ENCODE measurements at regions not wholly inside any gene's neighbourhood (a gene's known extent, or its start where the extent isn't known, plus 50 kb on each side); places are given as distances from the start of the nearest gene placed in this dataset.

DNA sequence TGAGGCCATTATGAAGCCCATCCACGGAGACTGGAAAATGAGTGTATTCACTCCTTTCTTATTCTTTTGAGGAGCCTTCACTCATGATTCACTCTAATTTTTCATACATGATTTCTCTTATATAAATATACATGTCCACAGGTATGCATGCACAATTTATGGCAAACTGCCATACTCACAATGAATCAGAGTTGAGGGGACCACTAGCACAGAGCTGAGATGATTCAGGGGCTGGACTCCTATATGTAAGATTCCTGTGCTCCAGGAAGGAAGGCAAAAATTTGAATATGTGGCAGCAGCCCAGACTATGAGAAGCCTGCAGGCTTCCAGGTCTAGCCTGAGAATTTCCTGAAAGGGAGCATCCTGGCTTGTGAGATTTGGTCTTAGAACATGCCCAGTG is 484.6 kb downstream of the PRELID2 start:
- DNase-seq (ENCODE audit: low read depth), result peak; percentile 50
- in situ Hi-C loops (cut with HindIII; ENCODE audit: low pct_unique_long_range_greater_than_20kb, low sequenced_read_pairs), result no loop called here

DNA sequence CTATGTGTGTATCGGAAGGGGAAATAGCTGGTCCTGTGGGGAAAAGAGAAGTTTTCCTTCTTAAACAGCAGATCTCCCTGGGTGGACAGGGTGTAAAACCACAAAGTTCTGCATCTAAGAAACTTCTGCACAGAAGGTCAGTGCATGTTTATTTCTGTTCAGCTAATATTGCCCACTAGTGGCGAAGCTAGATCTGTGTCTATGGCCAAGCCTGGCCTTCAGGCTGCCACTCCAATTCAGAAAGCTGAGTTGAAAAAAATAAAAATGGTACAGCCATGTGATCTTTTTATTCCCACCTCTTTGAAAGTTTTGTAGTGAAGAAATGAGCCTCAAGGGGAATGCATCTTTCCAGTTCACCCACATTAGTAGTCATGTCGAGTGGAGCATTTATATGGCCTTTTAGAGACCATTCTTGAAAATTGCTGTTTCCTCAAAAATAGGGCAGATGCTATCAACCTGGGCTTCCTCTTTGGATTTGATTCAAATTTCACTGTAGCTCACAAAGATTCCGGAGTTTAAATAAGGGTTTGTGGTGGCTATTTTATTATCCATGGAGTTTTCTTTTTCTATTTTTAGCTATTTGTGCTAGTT is 488.0 kb downstream of the PRELID2 start:
- no peak for DNase-seq (ENCODE audit: low read depth)
- in situ Hi-C loops (cut with HindIII; ENCODE audit: low pct_unique_long_range_greater_than_20kb, low sequenced_read_pairs), result no loop called here

DNA sequence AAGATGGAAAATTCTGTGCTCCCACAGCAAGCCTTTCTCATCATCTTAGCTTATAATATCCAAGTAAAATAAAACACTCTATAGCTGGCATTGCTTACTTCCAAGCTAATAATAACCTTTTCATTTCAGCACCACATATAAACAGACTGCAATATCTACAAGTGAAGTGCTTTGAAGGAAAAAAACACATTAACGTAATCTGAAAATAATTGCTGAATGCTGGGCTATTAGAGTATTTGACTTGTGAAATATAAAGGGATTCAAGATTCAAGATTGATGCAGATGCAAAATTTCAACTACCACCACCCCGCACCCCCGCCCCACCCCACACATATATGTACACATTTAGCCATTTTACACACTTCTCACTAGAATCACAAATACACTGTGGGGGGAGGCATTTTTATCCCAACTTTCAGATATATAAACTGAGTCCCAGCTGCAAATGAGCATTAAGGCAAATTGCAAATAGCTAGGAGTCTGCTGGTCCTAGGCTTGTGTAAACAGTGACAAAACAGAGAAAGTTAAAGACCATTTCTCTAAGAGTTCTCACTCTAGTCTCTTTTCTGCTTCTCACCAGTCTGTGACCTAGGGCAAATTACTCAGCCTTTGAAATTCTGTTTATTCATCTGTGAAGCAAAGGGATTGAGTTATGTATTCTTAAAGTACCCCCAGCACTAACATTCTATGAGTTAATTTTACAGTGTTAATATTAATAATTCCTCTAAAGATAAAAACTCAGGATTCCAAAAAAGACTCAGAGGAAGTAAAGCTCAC is 489.4 kb downstream of the PRELID2 start:
- in situ Hi-C loops (cut with HindIII; ENCODE audit: low pct_unique_long_range_greater_than_20kb, low sequenced_read_pairs), result no loop called here
- DNase-seq (ENCODE audit: low read depth), result no peak

DNA sequence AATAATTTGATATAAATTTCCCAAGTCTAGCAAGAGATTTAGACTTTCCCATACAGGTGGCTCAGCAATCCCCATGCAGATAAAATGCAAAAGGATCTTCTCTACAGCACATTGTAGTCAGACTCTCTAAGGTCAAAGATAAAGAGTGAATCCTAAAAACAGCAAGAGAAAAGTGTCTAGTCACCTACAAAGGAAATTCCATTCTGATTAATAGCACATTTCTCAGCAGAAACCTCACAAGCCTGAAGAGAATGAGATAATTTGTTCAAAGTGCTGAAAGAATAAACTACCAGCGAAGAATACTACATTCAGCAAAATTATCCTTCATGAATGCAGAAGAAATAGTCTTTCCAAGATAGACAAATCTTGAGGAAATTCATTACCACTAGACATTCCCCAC is 493.3 kb downstream of the PRELID2 start:
- no peak for DNase-seq (ENCODE audit: low read depth)
- in situ Hi-C loops (cut with HindIII; ENCODE audit: low pct_unique_long_range_greater_than_20kb, low sequenced_read_pairs), result no loop called here

DNA sequence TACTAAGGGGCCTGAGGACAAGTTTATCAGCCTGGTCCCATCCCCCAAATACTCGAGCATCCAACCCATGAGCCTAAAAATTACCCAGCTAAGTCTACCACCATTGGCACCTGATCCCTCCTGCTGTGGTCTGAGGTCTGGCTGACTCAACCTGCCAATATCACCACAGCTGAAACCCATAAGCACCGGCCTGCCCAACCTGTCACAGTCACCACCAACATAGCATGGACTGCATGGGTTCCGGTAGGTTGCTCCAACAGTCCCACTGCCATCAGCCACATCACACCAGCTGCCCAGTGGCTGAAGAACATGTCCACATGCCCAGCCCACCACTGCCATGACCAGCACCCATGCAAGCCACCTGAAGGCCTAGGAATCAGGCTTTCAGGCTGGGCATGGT is 495.0 kb downstream of the PRELID2 start:
- no peak for DNase-seq (ENCODE audit: low read depth)

DNA sequence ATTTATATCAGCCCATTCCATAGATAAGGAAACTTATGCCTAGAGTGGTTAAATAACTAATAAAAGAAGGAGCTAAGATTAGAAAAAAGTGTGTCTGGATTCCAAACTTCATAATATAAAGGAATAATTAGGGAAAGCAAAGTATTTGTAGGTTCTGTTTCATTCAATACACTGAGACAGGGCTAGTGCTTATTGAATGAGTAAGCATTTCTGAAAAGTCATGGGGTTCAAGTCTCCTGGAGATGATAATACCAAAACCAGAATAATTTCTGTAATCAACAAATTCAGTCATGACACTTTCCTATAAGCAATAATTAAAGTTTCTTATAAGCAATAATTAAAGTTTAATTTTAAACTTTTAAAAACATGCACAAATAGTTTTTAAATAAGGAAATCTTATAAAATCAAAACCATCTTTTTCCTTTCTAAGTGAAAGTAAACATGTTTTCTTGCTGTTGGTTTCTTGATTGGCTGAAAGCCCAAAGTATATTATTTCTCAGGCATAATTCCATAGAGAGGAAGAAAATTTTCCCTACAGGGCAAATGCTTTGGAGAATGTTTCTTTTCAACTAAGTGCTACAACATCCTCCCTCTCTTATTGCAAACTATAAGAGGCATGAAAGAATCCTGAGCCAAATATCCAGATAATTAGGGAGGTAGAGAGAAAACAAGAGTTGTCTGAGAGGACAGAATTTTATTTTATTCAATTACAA is 510.2 kb downstream of the PRELID2 start:
- in situ Hi-C loops (cut with HindIII; ENCODE audit: low pct_unique_long_range_greater_than_20kb, low sequenced_read_pairs), result no loop called here

More for the DNA sequence above, 495.0 kb downstream of the PRELID2 start:
- in situ Hi-C loops (cut with HindIII; ENCODE audit: low pct_unique_long_range_greater_than_20kb, low sequenced_read_pairs), result no loop called here

DNA sequence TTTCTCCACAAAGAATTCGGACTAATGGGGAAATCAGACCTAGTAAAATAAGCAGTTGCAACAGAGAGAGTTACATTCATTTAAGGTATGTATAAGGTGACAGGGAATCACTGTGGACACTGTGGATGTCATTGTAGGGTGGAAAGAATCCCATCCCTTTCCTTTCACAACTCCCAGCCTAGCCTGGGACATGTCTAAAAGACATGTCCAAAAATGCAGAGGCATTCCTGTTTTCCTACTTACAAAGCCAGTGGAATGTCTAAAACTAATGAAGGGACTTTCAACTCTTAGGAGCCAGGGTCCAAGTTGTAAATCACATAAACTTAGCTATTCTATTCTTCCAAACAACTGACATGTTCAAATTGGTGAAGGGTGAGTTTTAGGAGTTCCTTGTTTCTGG is 511.0 kb downstream of the PRELID2 start:
- in situ Hi-C loops (cut with HindIII; ENCODE audit: low pct_unique_long_range_greater_than_20kb, low sequenced_read_pairs), result no loop called here
- DNase-seq (ENCODE audit: low read depth), result no peak

More for the DNA sequence above, 510.2 kb downstream of the PRELID2 start:
- no peak for DNase-seq (ENCODE audit: low read depth)

DNA sequence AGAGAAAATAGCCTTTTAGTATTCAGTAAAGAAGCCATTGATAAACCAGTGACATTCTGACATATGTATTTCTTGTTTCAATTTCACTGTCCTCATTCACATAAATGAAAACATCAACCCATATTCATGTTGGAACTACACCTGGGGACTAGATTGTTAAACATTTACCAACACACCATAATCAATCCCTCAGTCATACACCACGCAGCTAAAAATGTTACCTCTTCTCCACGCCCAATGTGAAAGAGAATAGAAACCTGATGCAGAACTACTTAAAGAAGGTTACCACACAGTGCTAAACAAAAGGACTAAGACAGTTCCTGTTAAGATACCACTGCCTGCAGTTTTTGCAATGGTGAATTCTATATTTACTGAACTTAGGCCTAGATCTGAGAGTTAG is 518.9 kb downstream of the PRELID2 start:
- in situ Hi-C loops (cut with HindIII; ENCODE audit: low pct_unique_long_range_greater_than_20kb, low sequenced_read_pairs), result no loop called here
- DNase-seq (ENCODE audit: low read depth), result no peak

DNA sequence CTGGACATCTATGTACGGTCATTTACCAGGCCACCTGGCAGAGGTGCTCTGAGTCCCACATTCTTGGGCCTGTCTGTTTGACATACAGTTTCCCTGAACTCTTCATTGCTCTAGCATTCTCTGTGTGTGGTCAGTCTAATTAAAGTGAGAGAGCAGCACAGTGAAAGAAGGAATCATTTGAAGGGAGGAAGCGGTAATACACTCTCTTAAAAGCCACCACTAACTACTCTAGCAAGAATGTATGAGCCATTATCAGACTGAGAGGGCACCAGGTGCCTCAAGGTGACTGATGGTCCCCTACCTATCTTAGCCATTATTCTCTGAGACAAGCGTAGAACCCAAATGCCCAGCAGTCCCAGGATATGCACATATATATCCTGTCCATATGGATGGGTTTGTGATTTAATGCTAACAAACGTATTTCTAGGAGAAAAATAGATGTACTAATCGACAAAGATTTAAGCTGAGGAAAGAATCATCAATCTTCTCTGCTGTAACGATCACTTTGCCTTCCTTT is 527.2 kb downstream of the PRELID2 start:
- no peak for DNase-seq (ENCODE audit: low read depth)
- in situ Hi-C loops (cut with HindIII; ENCODE audit: low pct_unique_long_range_greater_than_20kb, low sequenced_read_pairs), result no loop called here

DNA sequence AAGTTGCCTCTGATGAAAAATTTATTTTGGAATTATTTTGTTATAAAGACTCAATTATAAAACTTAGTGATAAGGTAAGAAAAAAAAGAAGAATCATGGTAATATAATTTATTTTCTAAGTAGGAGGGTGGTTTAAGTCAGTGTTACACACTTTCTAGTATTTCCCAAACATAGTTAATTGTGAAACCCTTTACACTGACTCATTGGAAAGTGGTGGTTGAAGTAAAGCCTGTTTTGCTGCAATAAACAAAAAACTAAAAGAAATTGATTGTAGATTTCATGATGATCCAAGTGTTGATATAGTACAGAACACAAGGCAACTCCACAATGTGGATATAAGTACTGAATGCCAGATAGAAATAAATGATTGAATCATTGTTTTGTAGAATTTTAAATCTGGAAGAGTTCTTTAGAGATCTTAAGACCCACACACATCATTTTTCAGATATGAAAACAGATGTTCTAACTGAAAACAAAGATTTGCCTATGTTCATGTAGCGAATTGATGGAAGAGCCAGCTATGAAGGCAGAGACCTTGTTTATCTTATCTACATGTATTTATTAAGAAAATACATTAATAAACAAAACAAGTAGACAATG is 539.8 kb downstream of the PRELID2 start:
- in situ Hi-C loops (cut with HindIII; ENCODE audit: low pct_unique_long_range_greater_than_20kb, low sequenced_read_pairs), result no loop called here
- no peak for DNase-seq (ENCODE audit: low read depth)

DNA sequence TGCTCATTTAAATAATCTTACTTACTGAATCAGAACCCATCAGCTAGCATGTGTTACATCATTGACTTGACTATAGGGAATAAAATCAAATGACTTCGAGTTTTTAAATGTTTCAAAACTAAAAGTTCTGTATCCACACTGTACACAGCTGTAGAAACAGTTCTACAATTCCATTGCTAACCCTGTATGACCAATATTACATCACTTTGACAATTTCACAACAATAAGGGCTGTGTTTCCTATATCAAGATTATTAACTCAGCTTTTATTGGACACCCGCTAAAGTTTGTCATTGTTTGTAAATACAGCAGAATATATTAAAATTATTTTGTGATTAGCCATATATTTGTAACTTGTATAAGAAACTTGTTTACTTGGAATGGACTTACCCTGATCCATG is 540.8 kb downstream of the PRELID2 start:
- in situ Hi-C loops (cut with HindIII; ENCODE audit: low pct_unique_long_range_greater_than_20kb, low sequenced_read_pairs), result no loop called here
- no peak for DNase-seq (ENCODE audit: low read depth)

DNA sequence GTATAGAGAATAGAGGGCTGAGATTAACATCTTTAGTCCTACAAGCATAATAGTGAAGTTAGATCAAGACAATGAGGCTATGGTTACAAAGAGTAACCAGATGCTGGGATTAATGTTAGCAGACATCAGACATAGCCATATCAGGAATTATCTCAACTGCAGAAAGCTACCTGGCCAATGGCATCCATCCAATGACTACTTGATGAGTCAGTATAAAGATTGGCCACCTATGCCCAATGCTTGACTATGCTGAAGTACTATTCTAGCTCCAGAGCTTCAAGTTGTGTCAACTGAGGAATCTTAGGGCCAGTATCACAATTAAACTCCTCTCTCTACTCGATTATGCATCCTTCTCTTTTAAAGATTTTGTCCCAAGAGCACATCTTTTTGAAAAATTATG is 541.4 kb downstream of the PRELID2 start:
- in situ Hi-C loops (cut with HindIII; ENCODE audit: low pct_unique_long_range_greater_than_20kb, low sequenced_read_pairs), result no loop called here
- DNase-seq (ENCODE audit: low read depth), result no peak

DNA sequence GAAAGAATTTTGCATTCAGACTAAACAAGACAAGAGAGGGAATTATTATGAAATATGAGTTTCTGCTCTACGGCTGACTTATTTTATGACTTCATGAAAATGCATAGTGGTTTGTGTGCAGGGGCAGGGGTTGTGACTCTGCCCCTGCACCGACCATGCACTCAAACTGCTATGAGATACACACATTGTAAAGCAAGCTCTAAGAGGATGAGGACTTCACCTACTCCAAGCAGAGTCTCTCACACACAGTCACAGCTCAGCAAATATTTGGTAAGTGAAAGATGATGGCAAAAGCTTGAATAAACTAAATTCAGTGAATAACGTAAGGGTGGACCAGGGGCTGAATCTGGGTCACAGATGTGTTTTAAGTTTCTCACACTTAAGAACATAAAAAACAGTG is 542.9 kb downstream of the PRELID2 start:
- in situ Hi-C loops (cut with HindIII; ENCODE audit: low pct_unique_long_range_greater_than_20kb, low sequenced_read_pairs), result no loop called here
- DNase-seq (ENCODE audit: low read depth), result no peak

DNA sequence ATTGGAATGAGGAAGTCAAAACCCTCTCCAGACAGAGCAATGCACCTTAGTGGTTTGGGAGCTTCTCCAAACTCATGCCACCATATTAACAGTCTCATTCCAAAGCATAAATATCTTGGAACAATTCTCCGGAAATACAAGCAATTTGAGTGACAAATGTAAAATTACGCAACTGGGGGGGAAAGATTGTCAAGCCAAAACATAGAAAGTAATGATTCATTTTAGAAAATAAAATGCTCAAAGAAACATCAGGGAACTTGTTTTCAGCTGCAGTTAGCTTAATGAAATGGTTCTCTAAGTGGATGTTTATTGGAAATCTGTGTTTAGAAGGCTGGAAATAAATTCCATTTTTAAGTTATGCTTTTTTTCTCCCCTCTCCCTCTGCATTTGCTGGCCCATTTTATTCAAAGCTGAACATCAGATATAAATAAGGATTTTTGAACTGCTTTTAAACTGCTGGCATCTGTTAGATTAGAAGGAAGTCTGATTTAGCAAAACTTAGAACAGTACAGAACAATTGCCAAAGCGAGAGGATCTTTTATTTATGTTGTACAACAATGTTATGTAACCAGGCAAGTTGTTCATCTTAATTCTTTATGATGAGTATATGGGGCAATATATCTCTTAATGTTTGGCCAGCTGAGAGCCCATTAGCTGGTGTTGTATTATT is 551.9 kb downstream of the PRELID2 start:
- in situ Hi-C loops (cut with HindIII; ENCODE audit: low pct_unique_long_range_greater_than_20kb, low sequenced_read_pairs), result no loop called here
- DNase-seq (ENCODE audit: low read depth), result no peak

DNA sequence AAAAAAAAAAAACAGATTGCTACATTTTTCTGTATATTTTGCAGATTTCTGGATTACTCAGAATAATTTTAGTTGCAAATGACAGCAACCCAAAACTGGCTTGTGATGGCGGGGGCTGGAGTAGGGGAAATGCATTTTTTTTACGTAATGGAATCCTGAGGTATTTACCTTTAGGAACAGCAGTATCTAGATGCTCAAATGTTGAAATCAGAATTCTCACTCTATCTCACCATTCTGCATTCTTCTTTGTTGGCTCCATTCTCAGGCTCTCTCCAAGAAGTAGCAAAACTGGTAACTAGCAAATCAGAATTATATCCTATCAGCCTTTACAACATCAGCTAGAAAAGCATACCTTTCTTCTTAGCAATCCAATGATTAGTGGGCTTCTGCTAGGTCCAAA is 554.3 kb downstream of the PRELID2 start:
- in situ Hi-C loops (cut with HindIII; ENCODE audit: low pct_unique_long_range_greater_than_20kb, low sequenced_read_pairs), result no loop called here
- no peak for DNase-seq (ENCODE audit: low read depth)

DNA sequence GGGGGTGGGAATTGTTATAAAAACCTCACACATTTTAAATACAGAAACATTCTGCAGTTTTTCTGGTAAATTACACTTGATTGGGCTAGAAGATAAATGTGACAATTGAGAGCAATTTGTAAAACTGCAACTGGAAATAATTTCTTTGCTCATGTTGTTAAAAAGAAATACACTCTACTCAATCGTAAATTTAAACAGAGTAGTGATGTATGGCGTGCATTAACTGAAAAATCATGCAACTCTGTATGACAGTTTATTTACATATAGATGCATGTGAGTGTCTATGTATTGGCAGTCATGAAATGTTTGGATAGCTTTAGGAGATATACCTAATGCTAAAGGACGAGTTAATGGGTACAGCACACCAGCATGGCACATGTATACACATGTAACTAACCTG is 554.9 kb downstream of the PRELID2 start:
- DNase-seq (ENCODE audit: low read depth), result no peak
- in situ Hi-C loops (cut with HindIII; ENCODE audit: low pct_unique_long_range_greater_than_20kb, low sequenced_read_pairs), result no loop called here

DNA sequence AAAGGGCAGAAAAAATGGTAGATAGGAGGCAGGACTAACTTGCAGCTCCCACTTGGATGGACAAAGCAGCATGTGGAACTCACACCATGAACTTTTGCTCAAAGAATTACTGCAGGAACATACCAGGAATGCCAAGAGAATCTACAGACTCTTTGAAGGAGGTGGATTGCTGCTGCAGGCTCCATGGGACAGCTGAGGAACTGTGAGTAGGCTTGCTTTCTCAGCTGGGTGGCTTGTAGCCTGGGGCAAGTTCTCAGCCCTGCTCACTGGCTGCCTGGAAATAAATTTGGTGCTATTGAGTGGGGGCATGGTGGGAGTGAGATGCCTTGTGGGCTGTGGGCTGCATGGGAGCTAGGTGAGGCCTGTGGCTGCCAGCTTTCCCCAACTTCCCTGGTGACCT is 574.5 kb downstream of the PRELID2 start:
- DNase-seq (ENCODE audit: low read depth), result no peak
- in situ Hi-C loops (cut with HindIII; ENCODE audit: low pct_unique_long_range_greater_than_20kb, low sequenced_read_pairs), result no loop called here

DNA sequence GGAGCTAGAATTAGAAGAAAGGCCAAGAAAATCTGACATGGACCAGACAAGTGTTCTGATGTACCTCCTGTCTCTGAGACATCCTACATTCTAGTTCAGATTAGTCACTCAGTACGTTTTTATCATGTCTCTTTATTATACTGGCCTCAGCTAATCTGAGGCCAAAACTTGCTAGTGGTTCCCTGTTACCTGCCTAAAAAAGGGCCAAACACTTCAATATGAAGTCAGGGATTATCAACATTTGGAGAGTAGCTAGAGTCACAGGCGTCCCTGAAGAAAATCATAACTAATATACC is 587.4 kb downstream of the PRELID2 start:
- DNase-seq (ENCODE audit: low read depth), result no peak
- in situ Hi-C loops (cut with HindIII; ENCODE audit: low pct_unique_long_range_greater_than_20kb, low sequenced_read_pairs), result no loop called here
